ENCODE measurements at regions not wholly inside any gene's neighbourhood (a gene's known extent, or its start where the extent isn't known, plus 50 kb on each side); places are given as distances from the start of the nearest gene placed in this dataset.

DNA sequence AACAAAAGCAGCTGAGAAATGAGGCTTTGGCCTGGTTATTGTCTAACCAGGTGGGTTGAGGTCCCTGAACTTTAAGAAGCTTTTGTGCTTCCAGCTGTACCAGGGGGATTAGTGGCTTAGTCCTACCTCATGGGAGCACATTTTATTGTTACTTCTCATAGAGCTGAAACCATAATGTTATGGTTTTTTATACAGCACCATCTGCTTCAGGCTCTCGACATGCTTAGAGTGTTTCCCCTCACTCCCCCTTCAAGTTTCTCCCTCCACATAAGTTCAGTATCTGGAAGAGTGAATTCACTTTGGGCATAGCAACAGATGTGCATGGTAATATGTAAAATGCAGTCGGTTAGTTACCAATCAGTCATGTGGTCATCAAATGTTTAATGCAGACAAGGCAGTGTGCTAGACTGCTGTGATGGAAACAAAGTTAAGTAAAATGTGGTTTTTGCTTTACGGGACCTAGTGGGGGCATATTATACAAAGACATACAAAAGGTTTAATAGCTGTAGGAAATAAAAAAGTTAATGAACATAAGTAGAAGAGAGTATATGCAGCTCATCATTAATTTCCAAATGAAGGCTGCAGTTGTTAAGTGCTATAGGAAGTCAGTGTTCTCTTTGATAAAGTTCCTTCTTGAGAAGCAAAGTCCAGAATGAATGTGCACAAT is 95.9 kb upstream of the SPRY4 start:
- peak overlapping the region in 2 of 3 experiments; percentile 8 to 21; a peak in 2 of 6 replicates for H3K4me3 ChIP-seq (replicated peaks in 1 of 3; ENCODE audit: insufficient read depth in 1 of 3, low read depth in 2 of 3, low read length in 3 of 3)
- peak; percentile 54 for ATAC-seq
- 29% methylated on average over 3 of the region's 3 CpGs for WGBS (ENCODE audit: low lambda C conversion rate)

More for the DNA sequence above, 95.9 kb upstream of the SPRY4 start:
- no peaks in the 10 kb centered on the region; a peak in 1 of 5 replicates for H3K27me3 ChIP-seq (ENCODE audit: control insufficient read depth in 1 of 2, insufficient read depth in 2 of 2, low read length in 2 of 2)
- intact Hi-C loops (cut with micrococcal nuclease; ENCODE audit: unreplicated experiment) (loop anchor here (10.0 kb wide), 1 partner anchor 266 kb away; no protein-coding TSS in a partner anchor), in situ Hi-C loops (cut with HindIII; ENCODE audit: extremely low pct_ligation_motif_present, low pct_unique_long_range_greater_than_20kb) (no loop called here)
- H2AFZ ChIP-seq (ENCODE audit: low read length), result no peak overlapping the region
- no peaks in the 10 kb centered on the region for H3K9me3 ChIP-seq (ENCODE audit: low read length)
- TF ChIP-seq ARNT (IDR thresholded peaks at IDR 0.05), result no peak
- TF ChIP-seq ZMAT3 (CRISPR knock-in tag; conservative IDR thresholded peaks at IDR 0.05), result no peak
- TF ChIP-seq ZNF546 (CRISPR knock-in tag; conservative IDR thresholded peaks at IDR 0.05), result no peak
- no peak for TF ChIP-seq KLF9 (CRISPR knock-in tag; IDR thresholded peaks at IDR 0.05; ENCODE audit: low read depth)
- no peak for TF ChIP-seq HES4 (CRISPR knock-in tag; IDR thresholded peaks at IDR 0.05; ENCODE audit: borderline replicate concordance)
- no peak for TF ChIP-seq SIN3A (IDR thresholded peaks at IDR 0.05; ENCODE audit: borderline replicate concordance, low read depth, low read length)
- 0 out of 2 replicates have a peak, but pooled peaks have one; percentile 16 for TF ChIP-seq GATAD2A (CRISPR knock-in tag; IDR thresholded peaks at IDR 0.05)
- TF ChIP-seq SRSF1 (optimal IDR thresholded peaks at IDR 0.05; ENCODE audit: low read depth, low read length), result no peak
- TF ChIP-seq BCL6 (CRISPR knock-in tag; IDR thresholded peaks at IDR 0.05), result no peak
- no peak for TF ChIP-seq ZNF773 (CRISPR knock-in tag; IDR thresholded peaks at IDR 0.05; ENCODE audit: borderline replicate concordance)
- no peak for TF ChIP-seq UBTF (CRISPR knock-in tag; IDR thresholded peaks at IDR 0.05)
- no peak for TF ChIP-seq FOXA1 (IDR thresholded peaks at IDR 0.05)
- TF ChIP-seq FOXA1 (CRISPR knock-in tag; IDR thresholded peaks at IDR 0.05), result no peak
- TF ChIP-seq, protein P1, sequence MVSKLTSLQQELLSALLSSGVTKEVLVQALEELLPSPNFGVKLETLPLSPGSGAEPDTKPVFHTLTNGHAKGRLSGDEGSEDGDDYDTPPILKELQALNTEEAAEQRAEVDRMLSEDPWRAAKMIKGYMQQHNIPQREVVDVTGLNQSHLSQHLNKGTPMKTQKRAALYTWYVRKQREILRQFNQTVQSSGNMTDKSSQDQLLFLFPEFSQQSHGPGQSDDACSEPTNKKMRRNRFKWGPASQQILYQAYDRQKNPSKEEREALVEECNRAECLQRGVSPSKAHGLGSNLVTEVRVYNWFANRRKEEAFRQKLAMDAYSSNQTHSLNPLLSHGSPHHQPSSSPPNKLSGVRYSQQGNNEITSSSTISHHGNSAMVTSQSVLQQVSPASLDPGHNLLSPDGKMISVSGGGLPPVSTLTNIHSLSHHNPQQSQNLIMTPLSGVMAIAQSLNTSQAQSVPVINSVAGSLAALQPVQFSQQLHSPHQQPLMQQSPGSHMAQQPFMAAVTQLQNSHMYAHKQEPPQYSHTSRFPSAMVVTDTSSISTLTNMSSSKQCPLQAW (CRISPR knock-in tag; IDR thresholded peaks at IDR 0.05), result no peak
- TF ChIP-seq, protein P2, sequence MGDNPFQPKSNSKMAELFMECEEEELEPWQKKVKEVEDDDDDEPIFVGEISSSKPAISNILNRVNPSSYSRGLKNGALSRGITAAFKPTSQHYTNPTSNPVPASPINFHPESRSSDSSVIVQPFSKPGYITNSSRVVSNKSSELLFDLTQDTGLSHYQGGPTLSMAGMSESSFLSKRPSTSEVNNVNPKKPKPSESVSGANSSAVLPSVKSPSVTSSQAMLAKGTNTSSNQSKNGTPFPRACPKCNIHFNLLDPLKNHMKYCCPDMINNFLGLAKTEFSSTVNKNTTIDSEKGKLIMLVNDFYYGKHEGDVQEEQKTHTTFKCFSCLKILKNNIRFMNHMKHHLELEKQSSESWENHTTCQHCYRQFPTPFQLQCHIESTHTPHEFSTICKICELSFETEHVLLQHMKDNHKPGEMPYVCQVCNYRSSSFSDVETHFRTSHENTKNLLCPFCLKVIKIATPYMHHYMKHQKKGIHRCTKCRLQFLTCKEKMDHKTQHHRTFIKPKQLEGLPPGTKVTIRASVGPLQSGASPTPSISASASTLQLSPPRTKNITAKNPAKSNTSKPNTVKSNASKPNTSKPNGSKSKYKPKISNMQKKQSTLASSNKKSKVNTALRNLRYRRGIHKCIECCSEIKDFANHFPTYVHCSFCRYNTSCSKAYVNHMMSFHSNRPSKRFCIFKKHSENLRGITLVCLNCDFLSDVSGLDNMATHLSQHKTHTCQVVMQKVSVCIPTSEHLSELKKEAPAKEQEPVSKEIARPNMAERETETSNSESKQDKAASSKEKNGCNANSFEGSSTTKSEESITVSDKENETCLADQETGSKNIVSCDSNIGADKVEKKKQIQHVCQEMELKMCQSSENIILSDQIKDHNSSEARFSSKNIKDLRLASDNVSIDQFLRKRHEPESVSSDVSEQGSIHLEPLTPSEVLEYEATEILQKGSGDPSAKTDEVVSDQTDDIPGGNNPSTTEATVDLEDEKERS (CRISPR knock-in tag; IDR thresholded peaks at IDR 0.05), result peak; percentile 57; the same call in 1 of the 2 replicates
- TF ChIP-seq ZSCAN25 (CRISPR knock-in tag; IDR thresholded peaks at IDR 0.05), result no peak
- TF ChIP-seq ZNF335 (CRISPR knock-in tag; IDR thresholded peaks at IDR 0.05), result 0 out of 2 replicates have a peak, but pooled peaks have one; percentile 5
- H4K20me1 ChIP-seq (ENCODE audit: insufficient read depth, low read length), result no peaks in the 10 kb centered on the region
- BruUV-seq (replicated peaks), result no TSS peak
- H3K36me3 ChIP-seq (replicated peaks in 1 of 2; ENCODE audit: control insufficient read depth in 1 of 2, insufficient read depth in 2 of 2, low read length in 2 of 2), result no peaks in the 10 kb centered on the region; a peak in 1 of 5 replicates
- DNase-seq (ENCODE audit: low spot score), result no peak
- H3K4me2 ChIP-seq (ENCODE audit: low read depth, low read length), result peak overlapping the region; percentile 68
- CTCF ChIA-PET (ENCODE audit: low intra/inter-chr PET ratio, low total read pairs), result no interaction called here
- POLR2A ChIA-PET, result interaction anchor here (1.3 kb wide), 1 partner anchor 61 kb away, joined by 3 read pairs; no protein-coding TSS in a partner anchor
- no peak for FAIRE-seq
- H3K27ac ChIP-seq (ENCODE audit: extremely low read length, insufficient read depth, low read length), result peak overlapping the region; percentile 65
- no peaks in the 10 kb centered on the region for H3K79me2 ChIP-seq (ENCODE audit: insufficient read depth, low read length)
- H3K4me1 ChIP-seq (ENCODE audit: insufficient read depth, low read length), result peaks cover 27% of the 10 kb centered on the region
- H3K9ac ChIP-seq (ENCODE audit: insufficient read depth, low read depth, low read length), result no peak overlapping the region; the same call in 1 of the 2 replicates
